BJ (cell line): ENCODE measurements at regions not wholly inside any gene's neighbourhood (a gene's known extent, or its start where the extent isn't known, plus 50 kb on each side); places are given as distances from the start of the nearest gene placed in this dataset.

Source experiments
- CTCF ChIA-PET: fragments of 350-600 bp; formaldehyde crosslinking; extraction: SDS; loops from one replicate; lab custom pipeline; 2021; ENCODE audit warnings: antibody characterized with exemption, inconsistent platforms; lab: Yijun Ruan, JAX
- POLR2A ChIA-PET: fragments of 300-600 bp; sonication (Branson Sonifier 250); formaldehyde crosslinking; extraction: SDS; loops from one replicate; lab custom pipeline; 2021; ENCODE audit warnings: antibody characterized with exemption; lab: Charles Lee
- DNase-seq: peaks from one replicate; pipeline ENCODE4 v3.0.0-alpha.2; 2011; ENCODE audit warnings: low read depth
- H3K27me3 ChIP-seq: 2 replicates; pipeline ENCODE4 v1.6.0; 2011; ENCODE audit warnings: low read length; ENCODE audit not compliant: control insufficient read depth, insufficient read depth
- H3K36me3 ChIP-seq: 2 replicates; pipeline ENCODE4 v1.5.1; 2011; ENCODE audit warnings: low read length; ENCODE audit not compliant: control insufficient read depth, insufficient read depth
- H3K4me3 ChIP-seq: 2 replicates; pipeline ENCODE4 v1.5.1; 2011; ENCODE audit warnings: low read depth, mild to moderate bottlenecking, control low read depth, low read length
- TF ChIP-seq, protein P1 (sequence below): IDR thresholded peaks from 2 replicates; pipeline ENCODE4 v1.5.1; 2011; ENCODE audit warnings: low read depth, mild to moderate bottlenecking, control low read depth, inconsistent platforms, low read length, moderate library complexity; ENCODE audit not compliant: insufficient read depth

DNA sequence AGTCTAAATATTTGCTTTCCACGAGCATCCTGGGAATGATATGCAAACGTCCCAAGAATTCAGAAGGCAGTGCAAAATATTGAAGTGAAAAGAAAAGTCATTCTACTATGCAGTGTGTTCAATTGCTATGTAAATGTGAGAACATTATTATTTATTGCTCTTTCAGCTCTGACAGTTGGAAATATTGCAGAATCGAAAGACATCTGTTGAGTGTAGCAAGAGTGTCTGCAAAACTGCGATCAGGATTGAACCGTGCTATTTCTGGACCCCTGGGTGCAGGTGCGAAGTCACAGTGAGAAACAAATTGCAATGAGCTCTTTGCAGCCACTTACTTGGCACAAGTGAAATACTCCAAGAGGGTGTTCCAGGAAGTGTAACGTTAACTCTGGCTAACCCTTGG, 566.4 kb downstream of the AJAP1 start:
- DNase-seq: no peak
- H3K4me3 ChIP-seq: no peak overlapping the region
- ChIA-PET POLR2A (no interaction called here), CTCF (no interaction called here)
- TF ChIP-seq, protein P1, sequence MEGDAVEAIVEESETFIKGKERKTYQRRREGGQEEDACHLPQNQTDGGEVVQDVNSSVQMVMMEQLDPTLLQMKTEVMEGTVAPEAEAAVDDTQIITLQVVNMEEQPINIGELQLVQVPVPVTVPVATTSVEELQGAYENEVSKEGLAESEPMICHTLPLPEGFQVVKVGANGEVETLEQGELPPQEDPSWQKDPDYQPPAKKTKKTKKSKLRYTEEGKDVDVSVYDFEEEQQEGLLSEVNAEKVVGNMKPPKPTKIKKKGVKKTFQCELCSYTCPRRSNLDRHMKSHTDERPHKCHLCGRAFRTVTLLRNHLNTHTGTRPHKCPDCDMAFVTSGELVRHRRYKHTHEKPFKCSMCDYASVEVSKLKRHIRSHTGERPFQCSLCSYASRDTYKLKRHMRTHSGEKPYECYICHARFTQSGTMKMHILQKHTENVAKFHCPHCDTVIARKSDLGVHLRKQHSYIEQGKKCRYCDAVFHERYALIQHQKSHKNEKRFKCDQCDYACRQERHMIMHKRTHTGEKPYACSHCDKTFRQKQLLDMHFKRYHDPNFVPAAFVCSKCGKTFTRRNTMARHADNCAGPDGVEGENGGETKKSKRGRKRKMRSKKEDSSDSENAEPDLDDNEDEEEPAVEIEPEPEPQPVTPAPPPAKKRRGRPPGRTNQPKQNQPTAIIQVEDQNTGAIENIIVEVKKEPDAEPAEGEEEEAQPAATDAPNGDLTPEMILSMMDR: no peak
- no peaks in the 10 kb centered on the region for H3K27me3 ChIP-seq
- H3K36me3 ChIP-seq: no peaks in the 10 kb centered on the region

DNA sequence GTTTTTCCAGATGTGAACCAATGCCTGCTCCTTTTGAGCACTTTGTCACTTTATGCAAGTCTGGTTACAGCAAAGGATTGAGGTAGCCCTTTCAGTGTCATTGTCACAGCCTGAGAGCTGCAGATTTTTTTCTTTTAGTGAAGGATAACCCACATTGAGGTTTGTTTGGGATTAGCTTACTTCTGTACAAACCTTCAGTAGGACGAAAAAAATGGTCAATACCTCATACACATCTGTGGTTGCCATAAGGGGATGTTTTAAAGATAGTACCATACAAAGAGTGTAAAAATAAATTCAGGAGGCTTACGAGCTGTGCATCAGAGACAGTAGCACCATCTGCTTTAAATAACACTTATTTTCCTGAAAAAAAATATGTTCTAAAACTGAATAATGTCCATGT, 566.0 kb downstream of the AJAP1 start:
- POLR2A ChIA-PET: no interaction called here
- no peaks in the 10 kb centered on the region for H3K36me3 ChIP-seq
- H3K27me3 ChIP-seq: no peaks in the 10 kb centered on the region
- DNase-seq: no peak
- CTCF ChIA-PET: no interaction called here
- TF ChIP-seq, protein P1: no peak
- H3K4me3 ChIP-seq: no peak overlapping the region

DNA sequence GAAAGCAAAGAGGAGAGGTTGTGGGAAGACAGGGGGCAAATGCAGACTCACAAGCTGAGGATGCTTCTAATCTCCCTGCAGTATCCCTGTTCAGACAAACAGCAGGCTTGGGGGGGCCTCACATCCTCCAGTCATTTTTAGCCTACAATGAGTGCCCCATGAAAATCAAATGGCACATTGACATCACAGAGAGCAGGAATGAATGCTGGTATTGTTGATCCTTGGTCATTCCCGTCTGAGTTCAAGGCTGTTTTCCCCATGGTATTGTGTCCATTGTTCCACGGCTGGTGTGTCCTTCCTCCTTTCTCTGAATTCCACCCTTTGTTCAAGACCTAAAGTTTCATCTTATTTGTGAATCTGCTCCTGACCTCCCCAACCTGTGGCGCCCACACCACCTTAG, 545.6 kb downstream of the AJAP1 start:
- ChIA-PET CTCF (no interaction called here), POLR2A (no interaction called here)

DNA sequence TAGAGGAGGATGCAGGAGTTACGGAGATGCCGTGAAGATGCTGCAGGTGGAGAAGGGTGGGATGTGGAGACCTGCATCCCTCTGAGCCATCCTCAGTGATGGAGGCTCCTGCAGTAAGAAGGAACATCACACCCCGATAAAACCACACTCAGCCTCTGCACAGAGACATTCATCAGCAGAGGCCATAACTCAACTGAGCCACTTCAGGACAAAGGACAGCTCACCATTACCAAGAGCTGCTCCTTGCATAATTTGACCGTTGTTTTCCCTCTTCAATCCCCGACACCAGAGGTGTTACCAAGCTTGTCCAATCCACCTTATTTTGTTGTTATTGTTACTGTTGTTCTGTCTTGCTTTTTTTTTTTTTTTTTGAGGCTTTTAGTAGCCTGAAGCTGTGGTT, 543.9 kb downstream of the AJAP1 start:
- no peak for DNase-seq
- POLR2A ChIA-PET: no interaction called here
- Histone ChIP-seq H3K36me3 (no peaks in the 10 kb centered on the region), H3K27me3 (no peaks in the 10 kb centered on the region), H3K4me3 (no peak overlapping the region)
- TF ChIP-seq, protein P1: no peak
- CTCF ChIA-PET: no interaction called here

More for the DNA sequence above, 545.6 kb downstream of the AJAP1 start:
- DNase-seq: no peak
- TF ChIP-seq, protein P1: no peak
- Histone ChIP-seq H3K36me3 (no peaks in the 10 kb centered on the region), H3K27me3 (no peaks in the 10 kb centered on the region), H3K4me3 (no peak overlapping the region)

DNA sequence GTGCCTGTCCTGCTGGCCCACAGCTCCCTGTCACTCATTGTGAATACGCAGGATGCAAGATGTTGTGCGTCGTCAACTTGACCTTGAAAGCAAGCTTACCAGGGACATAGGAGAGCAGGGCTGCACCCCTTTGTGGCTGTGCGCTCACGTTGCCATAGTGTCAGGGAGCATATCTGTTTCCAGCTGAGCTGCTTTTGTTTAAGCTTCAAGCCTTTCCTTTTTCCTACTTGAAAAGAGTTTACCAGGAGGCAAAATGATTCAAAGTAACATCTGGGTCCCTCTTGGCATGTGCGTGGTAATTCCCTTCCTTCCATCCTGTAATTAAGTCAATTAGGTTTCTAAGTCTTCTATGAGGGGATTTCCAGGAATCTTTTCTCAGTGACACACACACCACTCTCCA, 537.1 kb downstream of the AJAP1 start:
- no peaks in the 10 kb centered on the region for H3K27me3 ChIP-seq
- no peak overlapping the region for H3K4me3 ChIP-seq
- no peak for DNase-seq
- TF ChIP-seq, protein P1: no peak
- CTCF ChIA-PET: no interaction called here
- H3K36me3 ChIP-seq: no peaks in the 10 kb centered on the region
- POLR2A ChIA-PET: no interaction called here
